ENCODE measurements at regions not wholly inside any gene's neighbourhood (a gene's known extent, or its start where the extent isn't known, plus 50 kb on each side); places are given as distances from the start of the nearest gene placed in this dataset.

DNA sequence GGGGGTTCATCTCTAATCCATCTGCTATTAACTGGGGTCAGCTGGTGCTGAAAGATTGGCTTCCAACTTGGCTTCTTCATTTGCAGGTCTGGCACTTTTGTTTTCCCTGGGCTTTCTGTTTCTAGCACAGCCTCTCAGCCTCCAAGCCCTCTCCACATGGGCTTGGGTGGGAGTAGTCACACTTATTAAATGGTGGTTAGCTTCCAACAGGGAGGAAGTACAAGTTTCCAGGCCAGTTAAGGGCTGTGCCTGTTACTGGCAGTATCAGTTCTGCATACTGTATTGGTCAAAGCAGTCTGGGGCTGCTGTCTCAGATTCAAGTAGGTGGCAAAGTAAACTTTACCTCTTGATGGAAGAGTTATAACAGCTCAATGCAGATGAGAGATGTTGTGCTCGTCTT, 627.1 kb upstream of the CCDC54 start:
- Histone ChIP-seq H3K4me3 (ENCODE audit: low read depth in 1 of 3, low read length in 3 of 3) (no peak overlapping the region), H3K9me3 (ENCODE audit: control insufficient read depth in 4 of 4, low read length in 3 of 4) (peaks cover 0 to 4% (median 0%) of the 10 kb centered on the region in 4 donors), H3K4me1 (ENCODE audit: control insufficient read depth in 4 of 4, insufficient read depth in 4 of 4, low read length in 3 of 4) (no peaks in the 10 kb centered on the region), H3K27ac (ENCODE audit: low read depth in 1 of 2, low read length in 2 of 2) (no peak overlapping the region), H3K36me3 (ENCODE audit: control insufficient read depth in 4 of 4, insufficient read depth in 3 of 4, low read depth in 1 of 4, low read length in 3 of 4) (no peaks in the 10 kb centered on the region), H3K9ac (ENCODE audit: low read depth in 1 of 2, low read length in 2 of 2) (no peak overlapping the region), H3K27me3 (ENCODE audit: control insufficient read depth in 4 of 4, insufficient read depth in 4 of 4, low read length in 3 of 4) (no peaks in the 10 kb centered on the region)
- no peak for DNase-seq (ENCODE audit: low spot score)
- WGBS: 72% methylated on average over 1 of the region's 1 CpG
- no peak for TF ChIP-seq HNF4G (IDR thresholded peaks at IDR 0.05)
- no peak for TF ChIP-seq MAX (IDR thresholded peaks at IDR 0.05)
- no peak for TF ChIP-seq ZBTB33 (IDR thresholded peaks at IDR 0.05)
- TF ChIP-seq SP1 (IDR thresholded peaks at IDR 0.05): no peak
- no peak for TF ChIP-seq HNF4A (conservative IDR thresholded peaks at IDR 0.05)
- no peak for TF ChIP-seq TAF1 (conservative IDR thresholded peaks at IDR 0.05)

- Histone ChIP-seq H3K9ac (ENCODE audit: low read depth in 1 of 2, low read length in 2 of 2) (no peak overlapping the region), H3K36me3 (ENCODE audit: control insufficient read depth in 4 of 4, insufficient read depth in 3 of 4, low read depth in 1 of 4, low read length in 3 of 4) (no peaks in the 10 kb centered on the region), H3K9me3 (ENCODE audit: control insufficient read depth in 4 of 4, low read length in 3 of 4) (peaks cover 0 to 8% (median 0%) of the 10 kb centered on the region in 4 donors), H3K27ac (ENCODE audit: low read depth in 1 of 2, low read length in 2 of 2) (no peak overlapping the region), H3K4me1 (ENCODE audit: control insufficient read depth in 4 of 4, insufficient read depth in 4 of 4, low read length in 3 of 4) (no peaks in the 10 kb centered on the region), H3K27me3 (ENCODE audit: control insufficient read depth in 4 of 4, insufficient read depth in 4 of 4, low read length in 3 of 4) (no peaks in the 10 kb centered on the region), H3K4me3 (ENCODE audit: low read depth in 1 of 3, low read length in 3 of 3) (no peak overlapping the region)
- WGBS: 86% methylated on average over 2 of the region's 2 CpGs
- no peak for DNase-seq (ENCODE audit: low spot score)
- no peak for TF ChIP-seq HNF4G (IDR thresholded peaks at IDR 0.05)
- no peak for TF ChIP-seq FOXA2 (IDR thresholded peaks at IDR 0.05)
- TF ChIP-seq JUND (IDR thresholded peaks at IDR 0.05): no peak
- no peak for TF ChIP-seq FOXA1 (IDR thresholded peaks at IDR 0.05)
- TF ChIP-seq NR2F2 (IDR thresholded peaks at IDR 0.05): no peak
- TF ChIP-seq RAD21 (IDR thresholded peaks at IDR 0.05): no peak
- no peak for TF ChIP-seq SP1 (IDR thresholded peaks at IDR 0.05)
- no peak for TF ChIP-seq MAX (IDR thresholded peaks at IDR 0.05)
- TF ChIP-seq TAF1 (conservative IDR thresholded peaks at IDR 0.05): no peak
- TF ChIP-seq HNF4A (conservative IDR thresholded peaks at IDR 0.05): no peak
- TF ChIP-seq EGR1 (IDR thresholded peaks at IDR 0.05; ENCODE audit: low read depth in 2 of 2): no peak
- TF ChIP-seq, protein P1, sequence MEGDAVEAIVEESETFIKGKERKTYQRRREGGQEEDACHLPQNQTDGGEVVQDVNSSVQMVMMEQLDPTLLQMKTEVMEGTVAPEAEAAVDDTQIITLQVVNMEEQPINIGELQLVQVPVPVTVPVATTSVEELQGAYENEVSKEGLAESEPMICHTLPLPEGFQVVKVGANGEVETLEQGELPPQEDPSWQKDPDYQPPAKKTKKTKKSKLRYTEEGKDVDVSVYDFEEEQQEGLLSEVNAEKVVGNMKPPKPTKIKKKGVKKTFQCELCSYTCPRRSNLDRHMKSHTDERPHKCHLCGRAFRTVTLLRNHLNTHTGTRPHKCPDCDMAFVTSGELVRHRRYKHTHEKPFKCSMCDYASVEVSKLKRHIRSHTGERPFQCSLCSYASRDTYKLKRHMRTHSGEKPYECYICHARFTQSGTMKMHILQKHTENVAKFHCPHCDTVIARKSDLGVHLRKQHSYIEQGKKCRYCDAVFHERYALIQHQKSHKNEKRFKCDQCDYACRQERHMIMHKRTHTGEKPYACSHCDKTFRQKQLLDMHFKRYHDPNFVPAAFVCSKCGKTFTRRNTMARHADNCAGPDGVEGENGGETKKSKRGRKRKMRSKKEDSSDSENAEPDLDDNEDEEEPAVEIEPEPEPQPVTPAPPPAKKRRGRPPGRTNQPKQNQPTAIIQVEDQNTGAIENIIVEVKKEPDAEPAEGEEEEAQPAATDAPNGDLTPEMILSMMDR (IDR thresholded peaks at IDR 0.05; ENCODE audit: low read depth, low read length, missing input control): no peak
- TF ChIP-seq ZBTB33 (IDR thresholded peaks at IDR 0.05): no peak
- TF ChIP-seq REST (IDR thresholded peaks at IDR 0.05): no peak
- no peak for TF ChIP-seq GABPA (IDR thresholded peaks at IDR 0.05 in 1 of 2, conservative IDR thresholded peaks at IDR 0.05 in 1 of 2)
- no peak for TF ChIP-seq RXRA (IDR thresholded peaks at IDR 0.05)
- TF ChIP-seq YY1 (IDR thresholded peaks at IDR 0.05): no peak
- TF ChIP-seq ATF3 (IDR thresholded peaks at IDR 0.05): no peak
Measured at GRCh38 chr3:106755336-106755735, 621.9 kb upstream of the CCDC54 start.

All from liver (tissue), 8 donors.